ENCODE measurements at regions not wholly inside any gene's neighbourhood (a gene's known extent, or its start where the extent isn't known, plus 50 kb on each side); places are given as distances from the start of the nearest gene placed in this dataset.

GRCh38 chr7:52018680-52019054 is 702.1 kb upstream of the COBL start:
- DNase-seq (ENCODE audit: low spot score): no peak

- DNase-seq (ENCODE audit: low spot score): peak; percentile 5
These were observed 701.4 kb upstream of the COBL start for GRCh38 chr7:52017802-52018679.

- DNase-seq (ENCODE audit: low spot score): no peak
These were observed 692.6 kb upstream of the COBL start for GRCh38 chr7:52009181-52009580.

DNA sequence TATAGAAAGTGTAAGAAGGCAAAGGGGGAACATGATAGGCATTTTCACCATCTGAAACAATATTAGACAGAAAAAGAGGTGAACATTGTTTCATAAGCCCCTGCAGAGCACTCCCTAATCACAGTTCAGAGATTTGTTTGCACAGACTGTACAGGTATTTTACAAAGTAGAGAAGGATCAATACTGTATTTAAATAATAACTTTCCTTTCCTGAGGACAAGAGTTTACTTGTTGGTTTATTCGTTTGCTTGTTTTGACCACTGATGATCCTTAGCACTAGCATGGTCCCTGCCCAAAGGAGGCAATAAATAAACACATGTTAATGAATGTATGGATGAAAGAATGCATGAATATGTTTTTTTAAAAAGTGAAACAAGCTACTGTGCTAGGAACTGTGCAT is 690.1 kb upstream of the COBL start:
- DNase-seq (ENCODE audit: low spot score): no peak

GRCh38 chr7:52005613-52006012 is 689.0 kb upstream of the COBL start:
- no peak for DNase-seq (ENCODE audit: low spot score)

GRCh38 chr7:51995596-51996179 is 679.1 kb upstream of the COBL start:
- DNase-seq (ENCODE audit: low spot score): no peak

- no peak for DNase-seq (ENCODE audit: low spot score)
These were observed 666.0 kb upstream of the COBL start for GRCh38 chr7:51982653-51983052.

DNA sequence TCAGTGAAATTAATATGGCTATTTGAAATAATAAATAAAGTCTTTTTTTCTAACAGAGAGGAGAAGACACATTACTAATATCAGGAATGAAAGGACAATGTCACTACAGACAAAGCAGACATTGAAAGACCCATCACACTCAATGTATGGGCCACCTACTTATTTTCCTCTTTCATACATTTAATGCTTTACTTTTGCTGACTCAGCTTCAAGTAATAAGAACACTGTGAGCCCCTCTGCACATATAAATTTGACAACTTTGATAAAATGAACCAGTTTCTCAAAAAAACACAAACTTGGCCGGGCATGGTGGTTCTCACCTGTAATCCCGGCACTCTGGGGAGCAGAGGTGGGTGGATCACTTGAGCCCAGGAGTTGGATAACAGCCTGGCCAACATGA is 664.2 kb upstream of the COBL start:
- no peak for DNase-seq (ENCODE audit: low spot score)

DNA sequence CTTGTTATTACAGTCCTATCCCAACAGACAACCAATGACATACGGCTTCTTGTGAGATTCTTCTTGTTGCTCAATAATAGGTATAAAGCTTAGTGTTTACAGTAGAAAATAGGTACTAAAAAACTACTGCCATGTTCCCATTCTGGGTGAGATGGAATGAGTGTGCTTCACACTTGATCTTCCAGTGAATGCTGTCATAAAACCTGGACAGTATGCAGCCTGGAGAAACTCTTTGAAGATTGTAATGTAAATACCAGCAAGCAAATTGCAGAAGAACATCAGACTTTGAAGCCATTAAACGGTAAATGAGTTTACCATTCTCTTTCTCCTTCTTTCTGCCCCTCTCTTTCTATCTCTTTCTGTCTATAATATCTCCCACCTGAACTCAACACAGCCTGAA is 663.7 kb upstream of the COBL start:
- no peak for DNase-seq (ENCODE audit: low spot score)

DNA sequence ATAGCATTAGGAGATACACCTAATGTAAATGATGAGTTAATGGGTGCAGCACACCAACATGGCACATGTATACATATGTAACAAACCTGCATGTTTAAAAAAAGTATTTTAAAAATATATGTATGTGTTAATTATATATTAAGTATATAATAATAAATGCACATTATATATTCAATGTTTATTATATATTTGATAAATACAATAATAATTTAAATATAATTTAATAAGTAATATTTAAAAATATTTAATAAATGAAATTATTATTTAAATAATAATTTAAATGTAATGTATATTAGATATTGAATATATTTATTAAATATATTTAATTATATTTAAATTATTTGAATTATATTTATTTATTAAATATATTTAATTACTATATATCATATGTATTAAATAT is 661.3 kb upstream of the COBL start:
- DNase-seq (ENCODE audit: low spot score): no peak

GRCh38 chr7:51973939-51974338 is 657.3 kb upstream of the COBL start:
- no peak for DNase-seq (ENCODE audit: low spot score)

DNA sequence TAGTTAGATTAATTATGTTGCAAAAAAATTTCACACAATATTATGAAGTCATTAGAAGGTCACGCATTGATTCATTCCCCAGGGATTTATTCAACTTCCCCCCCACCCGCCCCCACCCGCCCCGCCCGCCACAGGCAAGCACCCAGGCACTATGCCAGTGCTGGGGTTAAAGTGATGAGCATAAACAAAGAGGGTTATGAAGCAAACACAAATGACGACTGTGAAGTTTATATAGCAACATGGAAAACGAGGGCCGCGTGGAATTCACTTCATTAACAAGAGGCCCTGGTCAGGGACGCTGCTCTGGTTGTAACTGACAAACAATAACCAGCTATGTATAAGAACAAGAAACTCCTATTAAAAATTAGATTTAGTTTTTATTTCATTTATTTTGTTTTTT is 656.5 kb upstream of the COBL start:
- no peak for DNase-seq (ENCODE audit: low spot score)

GRCh38 chr7:51970961-51971665 is 654.5 kb upstream of the COBL start:
- DNase-seq (ENCODE audit: low spot score): no peak

DNA sequence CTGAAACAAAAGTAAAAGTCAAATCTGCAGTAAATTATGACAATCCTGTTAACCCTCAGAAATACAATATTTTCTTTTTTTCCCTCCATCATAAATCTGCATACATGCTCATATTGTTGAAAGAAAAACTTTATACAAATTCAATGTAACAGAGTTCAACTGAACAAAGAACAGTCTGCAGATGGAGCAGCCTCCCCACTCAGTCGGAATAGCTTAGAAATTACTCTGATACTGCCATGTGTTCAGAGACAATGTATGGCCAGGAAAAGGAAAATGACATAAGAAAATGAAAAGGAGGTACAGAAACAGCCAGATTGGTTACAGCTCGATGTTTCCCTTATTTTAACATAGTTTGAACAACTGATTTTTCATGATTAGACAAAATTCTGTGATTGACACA is 651.9 kb upstream of the COBL start:
- no peak for DNase-seq (ENCODE audit: low spot score)

GRCh38 chr7:51965454-51965853 is 648.8 kb upstream of the COBL start:
- no peak for DNase-seq (ENCODE audit: low spot score)

GRCh38 chr7:51961804-51962203 is 645.2 kb upstream of the COBL start:
- DNase-seq (ENCODE audit: low spot score): no peak

- no peak for DNase-seq (ENCODE audit: low spot score)
These were observed 634.2 kb upstream of the COBL start for GRCh38 chr7:51950813-51951212.

GRCh38 chr7:51949726-51950644 is 633.4 kb upstream of the COBL start:
- no peak for DNase-seq (ENCODE audit: low spot score)

DNA sequence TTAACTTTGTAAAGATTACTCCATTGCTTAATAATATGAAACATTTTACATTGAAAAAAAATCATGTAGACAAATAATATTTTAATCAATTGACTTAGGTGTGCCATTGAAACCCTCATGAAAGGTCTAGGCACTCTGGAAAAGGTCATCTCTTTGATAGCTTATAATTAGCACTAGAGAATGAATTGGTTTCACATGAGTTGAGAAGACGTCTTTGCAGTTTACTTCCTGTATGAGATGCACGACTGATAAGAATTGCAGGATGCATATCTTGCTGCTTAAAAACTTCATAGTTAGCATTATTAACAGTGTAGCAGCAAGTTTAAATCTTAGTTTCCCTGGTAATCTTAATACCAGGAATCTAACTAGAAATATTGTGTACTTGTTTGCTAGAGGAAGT is 614.2 kb upstream of the COBL start:
- no peak for DNase-seq (ENCODE audit: low spot score)

DNA sequence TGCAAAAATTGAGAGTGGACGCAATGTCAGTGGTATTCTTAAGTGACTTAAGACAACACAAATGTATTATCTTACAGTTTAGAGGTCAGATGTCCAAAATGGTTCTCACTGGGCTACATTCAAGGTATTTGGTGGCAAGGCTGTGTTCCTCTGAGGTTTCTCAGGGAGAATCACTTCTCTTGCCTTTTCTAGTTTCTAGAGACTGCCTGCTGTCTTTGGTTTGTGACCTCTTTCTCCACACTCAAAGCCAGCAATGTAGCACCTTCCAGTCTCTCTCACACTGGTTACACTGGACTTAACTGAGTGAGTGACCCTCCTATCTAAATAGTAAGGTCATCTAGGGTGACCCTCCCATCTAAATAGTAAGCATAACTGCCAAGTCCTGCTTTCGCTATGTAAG is 613.2 kb upstream of the COBL start:
- DNase-seq (ENCODE audit: low spot score): no peak

DNA sequence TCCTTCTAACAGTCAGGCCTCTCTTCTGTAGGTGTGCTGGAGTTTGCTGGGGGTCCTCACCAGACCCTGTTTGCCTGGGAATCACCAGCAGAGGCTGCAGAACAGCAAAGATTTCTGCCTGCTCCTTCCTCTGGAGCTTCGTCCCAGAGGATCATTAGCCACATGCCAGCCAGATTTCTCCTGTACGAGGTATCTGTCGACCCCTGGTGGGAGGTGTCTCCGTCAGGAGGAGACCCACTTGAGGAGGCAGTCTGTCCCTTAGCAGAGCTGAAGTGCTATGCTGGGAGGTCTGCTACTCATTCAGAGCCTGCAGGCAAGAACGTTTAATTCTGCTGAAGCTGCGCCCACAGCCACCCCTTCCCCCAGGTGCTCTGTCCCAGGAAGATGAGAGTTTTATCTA is 611.1 kb upstream of the COBL start:
- no peak for DNase-seq (ENCODE audit: low spot score)

GRCh38 chr7:51918581-51918980 is 602.0 kb upstream of the COBL start:
- DNase-seq (ENCODE audit: low spot score): no peak
